ENCODE measurements at regions not wholly inside any gene's neighbourhood (a gene's known extent, or its start where the extent isn't known, plus 50 kb on each side); places are given as distances from the start of the nearest gene placed in this dataset.

- H3K4me3 ChIP-seq (replicated peaks; ENCODE audit: low read depth, low read length) = no peak overlapping the region
- no peak for DNase-seq (ENCODE audit: extremely low read depth, insufficient read length)
- H3K27me3 ChIP-seq (replicated peaks; ENCODE audit: control insufficient read depth, insufficient read depth, low read length) = no peaks in the 10 kb centered on the region; the same call in 1 of the 2 replicates
- H3K36me3 ChIP-seq (ENCODE audit: control insufficient read depth, insufficient read depth, low read length) = no peaks in the 10 kb centered on the region
- TF ChIP-seq CTCF (IDR thresholded peaks at IDR 0.05; ENCODE audit: insufficient read depth, low read length, poor library complexity, severe bottlenecking) = no peak
These were observed 374.9 kb upstream of the JAG1 start for GRCh38 chr20:11048739-11049138.

GRCh38 chr20:11050350-11050749 lies 376.6 kb upstream of the JAG1 start:
- H3K4me3 ChIP-seq (replicated peaks; ENCODE audit: low read depth, low read length) = no peak overlapping the region
- no peak for TF ChIP-seq CTCF (IDR thresholded peaks at IDR 0.05; ENCODE audit: insufficient read depth, low read length, poor library complexity, severe bottlenecking)
- H3K27me3 ChIP-seq (replicated peaks; ENCODE audit: control insufficient read depth, insufficient read depth, low read length) = no peaks in the 10 kb centered on the region; the same call in 1 of the 2 replicates
- no peak for DNase-seq (ENCODE audit: extremely low read depth, insufficient read length)
- no peaks in the 10 kb centered on the region for H3K36me3 ChIP-seq (ENCODE audit: control insufficient read depth, insufficient read depth, low read length)

- no peak for DNase-seq (ENCODE audit: extremely low read depth, insufficient read length)
- Histone ChIP-seq H3K27me3 (replicated peaks; ENCODE audit: control insufficient read depth, insufficient read depth, low read length) (no peaks in the 10 kb centered on the region; the same call in 1 of the 2 replicates), H3K36me3 (ENCODE audit: control insufficient read depth, insufficient read depth, low read length) (no peaks in the 10 kb centered on the region), H3K4me3 (replicated peaks; ENCODE audit: low read depth, low read length) (no peak overlapping the region)
- TF ChIP-seq CTCF (IDR thresholded peaks at IDR 0.05; ENCODE audit: insufficient read depth, low read length, poor library complexity, severe bottlenecking) = no peak
These were observed 377.3 kb upstream of the JAG1 start for GRCh38 chr20:11051136-11051535.

- H3K27me3 ChIP-seq (replicated peaks; ENCODE audit: control insufficient read depth, insufficient read depth, low read length) = no peaks in the 10 kb centered on the region; the same call in 1 of the 2 replicates
- no peak for TF ChIP-seq CTCF (IDR thresholded peaks at IDR 0.05; ENCODE audit: insufficient read depth, low read length, poor library complexity, severe bottlenecking)
- no peak for DNase-seq (ENCODE audit: extremely low read depth, insufficient read length)
- H3K4me3 ChIP-seq (replicated peaks; ENCODE audit: low read depth, low read length) = no peak overlapping the region
- no peaks in the 10 kb centered on the region for H3K36me3 ChIP-seq (ENCODE audit: control insufficient read depth, insufficient read depth, low read length)
These were observed 379.5 kb upstream of the JAG1 start for GRCh38 chr20:11053310-11053709.

- Histone ChIP-seq H3K36me3 (ENCODE audit: control insufficient read depth, insufficient read depth, low read length) (no peaks in the 10 kb centered on the region), H3K27me3 (replicated peaks; ENCODE audit: control insufficient read depth, insufficient read depth, low read length) (no peaks in the 10 kb centered on the region; the same call in 1 of the 2 replicates), H3K4me3 (replicated peaks; ENCODE audit: low read depth, low read length) (no peak overlapping the region)
- DNase-seq (ENCODE audit: extremely low read depth, insufficient read length) = no peak
- no peak for TF ChIP-seq CTCF (IDR thresholded peaks at IDR 0.05; ENCODE audit: insufficient read depth, low read length, poor library complexity, severe bottlenecking)
These were observed 380.6 kb upstream of the JAG1 start for GRCh38 chr20:11054266-11054993.
